Midbrain (tissue), 1 donor: ENCODE measurements at regions not wholly inside any gene's neighbourhood (a gene's known extent, or its start where the extent isn't known, plus 50 kb on each side); places are given as distances from the start of the nearest gene placed in this dataset.

Experiments used
- DNase-seq: peaks from one replicate; lab custom pipeline; 2025; lab: John Stamatoyannopoulos, UW

DNA sequence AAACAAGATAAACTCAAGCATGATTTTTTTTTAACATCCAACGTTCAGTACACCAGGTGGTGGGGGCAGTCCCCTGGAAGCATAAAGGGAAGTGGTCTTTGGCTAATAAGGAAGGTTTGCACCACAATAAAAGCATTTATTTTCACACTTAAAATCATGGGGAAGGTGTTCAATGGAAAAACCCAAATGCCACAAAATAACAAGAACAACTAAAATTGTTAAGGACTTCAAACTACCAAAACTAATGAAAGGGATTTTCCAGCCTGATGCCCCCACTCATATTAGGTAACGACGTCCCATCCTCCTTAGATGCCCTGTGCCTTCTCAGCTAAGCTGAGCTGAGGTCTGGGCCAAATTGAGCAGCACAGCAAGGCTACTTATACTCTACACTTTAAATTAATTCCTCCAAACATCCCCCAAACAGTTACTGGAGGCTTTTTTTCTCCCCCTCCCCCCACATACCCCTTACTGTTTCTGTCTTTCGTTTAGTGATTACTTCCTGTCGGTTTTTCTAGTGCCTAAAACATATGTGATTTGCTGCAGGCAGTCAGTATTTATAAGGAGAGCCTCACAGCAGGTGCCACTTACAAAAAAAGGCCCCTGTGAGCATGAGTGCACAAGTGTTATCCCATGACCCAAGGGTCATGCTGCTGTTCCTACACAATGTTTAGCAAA lies 259.7 kb upstream of the ZNF608 start:
- no peak for DNase-seq

DNA sequence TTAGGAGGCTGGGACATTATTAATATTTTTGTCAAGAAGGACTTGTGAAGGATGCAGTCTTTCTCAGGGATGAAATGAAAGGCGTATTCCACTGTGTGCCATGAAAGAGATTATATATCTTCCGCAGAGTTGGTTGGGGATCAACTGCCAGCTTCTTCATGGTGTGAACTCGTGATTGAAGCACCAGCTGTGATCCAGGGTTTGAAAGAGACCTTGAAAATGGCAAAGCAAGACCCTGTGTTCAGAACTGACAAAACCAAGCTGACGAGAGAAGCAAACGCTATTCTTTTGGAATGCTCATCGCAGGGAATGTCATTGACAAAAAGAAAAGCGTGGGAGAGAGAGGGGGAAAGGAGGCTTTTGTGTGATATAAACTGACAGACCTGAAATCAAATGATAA lies 263.9 kb upstream of the ZNF608 start:
- DNase-seq: no peak

DNA sequence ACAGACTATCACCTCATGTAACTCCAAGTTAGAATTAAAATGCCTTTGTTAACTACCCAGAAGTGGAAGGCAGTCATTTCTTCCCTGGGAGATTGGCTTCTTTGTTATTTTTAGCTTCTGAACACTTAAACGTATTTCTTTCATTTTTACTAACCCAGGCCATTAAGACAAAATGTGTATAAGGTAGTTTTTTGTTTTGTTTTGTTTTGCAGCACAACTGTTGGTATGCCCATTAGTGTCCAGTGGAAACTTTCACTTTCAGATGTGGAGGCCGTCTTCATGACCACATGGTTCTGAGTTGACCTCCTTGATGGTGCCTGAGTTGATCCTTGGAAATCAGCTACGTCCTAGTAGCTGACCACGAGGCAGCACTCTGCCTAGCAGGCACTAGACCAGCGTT lies 264.6 kb upstream of the ZNF608 start:
- DNase-seq: no peak

DNA sequence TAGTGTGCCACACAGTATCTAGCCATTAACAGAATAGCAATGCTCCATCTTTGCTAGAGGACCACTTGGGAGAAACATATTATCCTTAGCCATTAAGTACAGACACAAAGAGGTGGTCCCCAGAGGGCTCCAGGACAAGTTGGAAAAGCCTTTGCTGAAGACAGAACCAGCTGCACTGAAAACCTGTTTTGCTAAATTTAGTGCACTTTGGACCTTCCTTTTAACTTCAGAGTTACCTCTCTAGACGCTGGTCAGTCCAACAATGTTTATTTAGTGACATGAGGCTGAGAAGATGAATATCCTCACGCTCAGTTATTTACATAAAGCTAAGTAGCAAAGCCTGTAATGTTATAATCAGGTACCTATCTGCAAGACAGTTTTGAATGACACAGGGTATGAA lies 265.0 kb upstream of the ZNF608 start:
- DNase-seq: no peak

DNA sequence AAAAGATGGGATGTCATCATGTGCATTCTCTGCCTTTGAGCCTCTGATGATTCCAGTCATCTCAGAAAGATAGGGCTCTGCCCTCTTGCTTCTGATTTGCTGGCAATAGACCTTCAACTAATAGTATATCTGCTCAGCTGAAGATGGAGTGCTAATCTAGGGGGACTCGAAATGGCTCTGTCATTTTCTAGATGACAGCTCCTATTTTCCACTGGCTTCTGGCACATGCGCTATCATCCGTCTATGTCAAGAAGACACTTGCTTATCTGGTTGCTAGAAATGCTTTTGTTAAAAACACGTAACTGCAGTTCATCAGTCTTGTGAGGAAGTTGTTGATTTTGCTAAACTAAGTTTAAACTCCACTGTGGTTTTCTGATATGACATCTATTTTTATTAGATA lies 265.5 kb upstream of the ZNF608 start:
- DNase-seq: no peak

DNA sequence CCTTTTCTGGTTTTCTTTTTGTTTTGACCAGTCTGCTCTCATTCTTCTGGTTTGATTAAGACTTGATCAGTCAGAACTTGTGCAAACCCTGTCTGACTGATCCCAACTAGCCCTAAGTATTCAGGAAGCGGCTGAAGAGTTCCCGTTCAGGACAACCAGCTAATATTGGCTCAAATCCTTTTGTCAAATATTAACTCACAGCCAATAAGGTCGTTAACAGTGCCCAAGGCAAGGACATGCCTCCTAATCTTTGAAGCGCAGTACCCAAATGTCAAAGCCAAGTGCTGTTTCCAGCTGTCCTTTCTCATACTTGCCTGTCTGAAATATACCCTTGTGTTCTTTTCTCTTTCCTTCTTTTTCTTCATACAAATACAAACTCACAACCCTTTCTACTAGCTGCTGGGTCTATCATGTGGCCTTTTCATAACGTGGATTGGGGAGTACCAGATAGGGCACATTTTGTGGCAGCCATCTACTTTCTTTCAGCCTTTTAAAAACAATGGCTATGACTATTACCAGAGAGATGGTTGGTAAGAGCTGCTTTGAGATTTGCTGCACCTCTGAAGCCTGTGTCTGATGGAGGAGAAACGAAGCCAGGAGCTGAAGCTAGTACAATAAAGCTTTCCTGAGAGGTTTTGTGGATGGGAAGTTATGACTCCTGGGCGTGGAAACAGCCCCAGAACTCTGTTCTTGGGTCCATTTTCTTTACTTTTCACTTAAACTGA lies 266.4 kb upstream of the ZNF608 start:
- no peak for DNase-seq

DNA sequence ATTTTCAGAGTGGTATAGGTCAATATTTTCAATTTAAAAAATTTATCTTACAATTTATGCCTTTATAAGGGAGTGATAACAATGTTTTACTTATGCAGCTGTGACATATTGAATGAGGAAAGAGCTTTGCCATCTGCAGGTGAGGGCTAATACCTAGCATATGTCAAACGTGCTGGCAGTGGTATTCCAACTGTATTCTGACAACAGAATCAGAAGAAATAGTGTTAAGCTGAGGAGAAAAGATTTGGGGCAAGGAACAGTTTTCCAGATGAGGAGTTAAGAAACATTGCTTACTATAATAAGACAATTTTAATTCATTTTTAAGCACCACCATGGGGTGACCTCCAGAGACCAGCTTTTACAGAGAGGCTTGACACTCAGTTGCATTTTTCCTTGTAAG lies 267.8 kb upstream of the ZNF608 start:
- no peak for DNase-seq

DNA sequence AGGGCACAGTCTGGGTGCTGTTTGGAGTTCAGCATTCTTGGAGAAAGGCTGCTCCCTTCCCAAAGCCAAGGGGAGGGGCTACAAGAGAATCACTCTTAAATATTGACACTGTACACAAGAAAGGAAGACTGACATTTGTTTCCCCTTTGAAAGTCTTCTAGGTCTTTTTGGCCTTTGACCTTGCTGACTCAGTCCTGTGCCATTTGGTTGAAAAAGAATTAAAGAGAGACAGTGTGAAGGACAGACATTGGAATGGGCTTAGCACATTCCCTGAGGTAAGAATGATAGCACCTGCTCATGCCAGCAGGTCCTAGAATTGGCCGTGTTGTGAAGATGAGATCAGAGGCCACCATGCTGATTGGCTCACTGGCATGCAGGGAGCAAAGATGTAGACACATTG lies 271.4 kb upstream of the ZNF608 start:
- no peak for DNase-seq

DNA sequence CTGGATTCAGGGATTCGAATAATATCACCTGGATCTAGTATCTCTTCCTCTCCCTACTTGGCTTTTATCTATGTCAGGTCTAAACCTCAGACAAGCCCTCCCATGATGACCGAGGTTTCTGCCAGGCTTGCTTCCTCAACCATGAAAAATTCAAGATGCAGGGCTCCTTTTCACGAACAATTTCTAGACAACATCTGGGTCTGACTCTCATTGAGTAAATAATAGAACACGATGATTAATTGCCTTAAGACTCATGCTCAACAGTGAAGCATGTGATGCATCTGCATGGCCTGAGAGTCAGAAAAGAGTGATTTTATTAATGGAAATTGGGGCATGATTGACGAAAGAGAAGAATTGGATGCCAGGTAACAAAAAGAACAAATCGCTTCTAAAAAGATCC lies 277.2 kb upstream of the ZNF608 start:
- no peak for DNase-seq

DNA sequence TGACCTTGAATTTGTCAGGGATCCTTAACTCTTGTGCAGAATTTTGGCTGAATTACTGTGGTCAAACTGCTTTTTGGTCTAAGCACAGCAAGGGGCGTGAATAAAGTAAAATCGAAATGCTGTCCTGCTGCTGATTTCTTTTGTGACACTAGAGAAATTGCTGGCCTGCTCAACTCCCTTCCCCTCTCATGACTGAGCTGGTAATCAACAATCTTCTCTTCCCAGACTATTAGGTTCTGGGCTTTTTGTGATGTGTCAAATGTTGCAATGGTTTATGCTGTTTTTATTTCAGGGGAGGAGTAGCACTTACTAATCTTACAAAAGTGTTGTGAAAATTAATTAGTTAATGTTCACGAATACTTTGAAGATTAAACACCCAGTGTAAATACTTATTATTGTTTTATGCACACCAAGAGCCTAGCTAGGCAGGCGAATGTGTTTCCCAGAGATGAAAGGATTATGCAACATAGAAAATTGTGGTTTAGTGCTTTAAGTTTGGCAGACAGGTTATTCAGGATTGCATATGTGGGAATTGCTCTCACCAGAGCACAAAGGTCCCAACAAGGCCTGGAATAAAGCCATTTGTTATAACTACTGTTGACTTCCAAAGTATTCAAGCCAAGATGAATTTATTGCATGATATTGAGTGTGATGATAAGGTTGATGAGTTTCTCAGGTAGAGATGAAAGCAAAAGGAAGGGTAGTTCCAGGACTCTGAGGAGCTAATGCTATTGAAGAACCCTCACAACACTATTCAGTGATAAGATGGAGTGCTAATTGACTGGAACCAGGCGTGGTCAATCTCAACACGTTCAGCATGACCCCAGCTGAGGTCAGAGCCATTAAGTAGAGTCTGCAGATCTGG lies 280.7 kb upstream of the ZNF608 start:
- DNase-seq: no peak

DNA sequence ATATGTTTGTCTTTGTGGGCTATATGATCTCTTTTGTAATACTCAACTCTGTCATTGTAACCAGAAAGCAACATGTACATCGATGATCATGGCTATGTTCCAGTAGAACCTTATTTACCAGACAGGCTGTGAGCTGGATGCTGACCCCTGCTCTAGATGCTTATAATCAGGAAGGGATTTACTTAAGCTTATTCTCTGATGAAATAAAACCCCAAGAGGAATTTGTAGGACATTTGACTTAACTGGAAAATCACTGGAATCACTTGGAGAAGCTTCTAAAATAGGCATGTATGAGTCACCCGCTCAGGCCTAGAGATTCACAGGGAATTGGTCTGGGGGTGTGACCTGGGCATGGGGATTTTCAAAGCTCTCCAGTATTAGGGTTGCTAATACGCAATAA lies 285.8 kb upstream of the ZNF608 start:
- DNase-seq: no peak

DNA sequence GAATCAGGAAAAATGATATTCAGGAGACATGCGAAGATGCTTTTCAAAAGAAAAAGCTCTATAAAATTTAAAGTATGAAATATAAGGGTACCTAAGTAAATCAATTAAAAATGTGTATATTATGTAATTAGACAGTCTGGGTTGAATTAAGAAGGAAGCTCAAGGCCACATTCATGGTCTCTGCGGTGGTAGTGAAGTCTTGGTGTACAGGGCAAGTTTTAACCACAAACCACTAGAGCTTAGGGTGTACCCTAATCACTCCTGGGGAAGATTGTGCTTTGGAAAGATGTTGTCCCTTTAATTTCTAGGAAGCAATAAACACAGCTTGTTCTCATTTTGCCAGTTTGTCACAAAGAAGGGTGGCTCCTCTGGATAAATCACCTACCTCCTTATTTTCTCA lies 287.2 kb upstream of the ZNF608 start:
- no peak for DNase-seq

DNA sequence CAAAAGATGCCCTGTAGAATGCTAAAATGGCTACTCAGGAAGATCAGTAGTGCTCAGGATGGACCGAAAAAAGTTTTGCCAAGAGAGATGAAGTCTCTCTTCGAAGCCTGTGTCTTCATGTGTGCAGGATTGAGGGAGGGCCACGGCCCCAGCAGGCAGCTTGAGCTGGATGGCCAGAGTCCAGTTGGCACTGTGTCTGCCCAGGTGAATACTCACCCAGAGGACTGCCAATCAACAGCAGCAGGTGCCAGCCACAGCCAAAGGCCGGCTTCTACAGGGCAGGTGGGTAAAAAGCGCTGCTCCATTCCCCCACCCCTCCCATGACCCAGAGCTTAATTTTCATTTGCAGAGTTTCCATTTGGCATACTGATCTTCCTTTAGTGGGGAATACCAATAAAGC lies 287.9 kb upstream of the ZNF608 start:
- DNase-seq: no peak

DNA sequence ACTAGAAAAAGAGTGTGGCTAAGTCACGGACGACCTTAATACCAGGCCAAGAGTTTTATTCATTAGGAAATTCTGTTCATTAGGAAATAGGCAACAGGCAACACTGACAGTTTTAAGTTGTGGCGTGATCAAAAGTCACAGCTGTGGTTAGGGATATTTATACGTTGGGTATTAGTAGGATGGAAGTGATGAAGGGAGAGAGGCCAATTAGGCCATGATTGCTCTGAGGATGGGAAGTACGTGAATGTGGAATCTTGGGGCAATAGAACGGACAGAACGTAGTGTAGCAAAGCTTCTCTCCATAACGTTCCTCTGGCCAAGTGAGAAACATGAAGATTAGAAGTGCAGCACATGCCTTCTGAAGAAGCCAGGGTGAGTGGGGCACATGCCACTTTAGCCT lies 290.1 kb upstream of the ZNF608 start:
- no peak for DNase-seq

DNA sequence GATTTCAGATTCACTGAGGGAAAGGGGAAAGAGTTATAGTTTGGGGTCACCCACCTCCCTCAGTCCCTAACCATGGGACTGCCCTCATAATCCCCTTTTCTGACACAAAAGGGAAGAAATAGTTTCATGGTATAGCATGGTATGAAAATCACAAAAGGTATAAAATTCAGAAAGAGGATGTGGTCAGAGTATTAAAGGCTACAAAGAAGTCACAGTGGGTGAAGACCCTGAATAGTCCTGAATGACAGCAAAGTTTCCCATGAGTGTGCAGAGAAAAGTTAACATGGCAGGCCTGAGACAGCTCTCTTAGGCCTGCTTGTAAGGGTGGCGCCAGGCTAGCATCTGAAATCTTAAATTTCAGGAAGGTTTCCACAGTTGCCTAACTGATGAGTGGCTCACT lies 290.6 kb upstream of the ZNF608 start:
- DNase-seq: no peak

DNA sequence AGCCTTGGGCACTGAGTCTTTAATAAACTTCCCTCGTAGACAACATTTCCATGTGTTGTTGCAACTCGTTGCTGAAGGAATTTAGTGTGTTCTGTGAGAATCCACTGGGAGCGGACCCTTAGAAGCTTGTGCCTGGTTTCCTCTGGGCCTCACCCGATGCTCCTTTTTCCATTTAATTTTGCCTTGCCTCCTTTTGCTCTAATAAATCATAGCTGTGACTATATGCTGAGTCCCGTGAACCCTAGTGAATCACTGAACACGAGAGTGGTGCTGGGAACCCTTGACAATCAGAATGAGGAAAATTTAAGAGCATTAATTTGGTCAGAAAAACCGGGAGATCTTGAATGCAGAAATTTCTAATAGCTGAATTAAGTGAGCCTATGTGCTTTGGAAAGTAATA lies 291.1 kb upstream of the ZNF608 start:
- DNase-seq: no peak

DNA sequence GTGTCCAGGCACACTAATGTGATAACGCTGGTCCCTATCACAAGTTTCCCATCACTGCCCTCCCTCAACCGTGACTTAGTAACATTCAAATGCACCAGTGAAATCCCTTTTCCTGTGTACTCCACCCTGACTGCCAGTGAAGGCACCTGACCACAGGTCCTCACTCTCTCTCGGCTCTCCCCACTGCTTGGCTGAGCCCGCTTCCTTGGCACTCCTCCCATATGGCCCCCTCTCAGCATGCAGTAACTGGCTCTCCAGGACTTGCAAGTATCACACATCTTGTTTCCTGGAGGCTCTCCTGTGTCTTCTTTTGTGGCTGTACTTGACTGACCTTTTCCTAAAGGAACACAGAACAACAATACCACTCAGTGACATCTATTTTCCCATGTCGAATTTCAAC lies 292.0 kb upstream of the ZNF608 start:
- DNase-seq: no peak

DNA sequence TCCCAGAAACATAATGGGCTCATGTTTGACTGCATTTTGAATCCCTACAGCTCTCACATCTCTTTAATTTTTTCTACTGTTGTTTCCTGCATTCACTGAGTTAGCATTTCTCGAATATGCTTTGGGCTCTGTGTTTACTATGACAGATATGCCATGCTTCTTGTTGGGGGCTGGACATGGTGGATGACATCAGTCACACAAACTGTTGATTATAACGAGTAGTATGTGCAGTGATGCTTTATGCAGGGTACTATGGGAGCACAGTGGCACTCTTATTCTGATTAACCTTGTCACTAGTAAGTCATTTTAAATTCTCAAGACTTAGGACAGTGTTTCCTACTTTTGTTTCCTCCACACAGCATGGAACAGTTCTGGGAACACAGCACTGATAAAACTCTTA lies 295.4 kb upstream of the ZNF608 start:
- no peak for DNase-seq

DNA sequence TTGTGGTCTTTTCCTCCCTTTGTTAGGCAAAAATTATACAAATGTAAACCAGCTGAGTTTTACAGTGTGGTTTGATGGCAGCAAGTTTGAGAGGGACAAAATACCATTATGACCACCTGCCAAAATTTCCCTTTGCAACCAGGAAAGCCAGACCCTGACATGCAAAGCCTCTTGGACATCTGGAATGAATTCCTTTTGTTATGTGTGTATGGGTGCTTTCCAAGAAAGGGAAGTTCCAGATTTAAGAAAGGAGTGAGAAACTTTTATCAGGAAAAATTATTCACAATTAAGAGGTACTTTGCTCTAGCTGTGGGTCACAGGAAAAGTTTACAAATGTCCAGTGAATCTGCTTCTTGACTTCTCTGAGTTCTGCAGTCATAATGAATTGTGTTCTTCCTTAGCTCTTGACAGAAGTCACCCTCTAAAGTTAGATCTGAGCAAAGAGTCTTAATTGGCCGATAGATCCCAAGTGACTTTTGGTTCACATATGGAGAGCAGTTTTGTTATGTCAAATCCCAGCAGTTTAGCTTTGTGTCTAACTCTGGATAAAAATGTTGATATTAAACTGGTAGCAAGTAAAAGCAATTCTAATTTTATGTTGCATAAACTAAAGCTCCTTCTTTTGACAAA lies 295.9 kb upstream of the ZNF608 start:
- DNase-seq: no peak

DNA sequence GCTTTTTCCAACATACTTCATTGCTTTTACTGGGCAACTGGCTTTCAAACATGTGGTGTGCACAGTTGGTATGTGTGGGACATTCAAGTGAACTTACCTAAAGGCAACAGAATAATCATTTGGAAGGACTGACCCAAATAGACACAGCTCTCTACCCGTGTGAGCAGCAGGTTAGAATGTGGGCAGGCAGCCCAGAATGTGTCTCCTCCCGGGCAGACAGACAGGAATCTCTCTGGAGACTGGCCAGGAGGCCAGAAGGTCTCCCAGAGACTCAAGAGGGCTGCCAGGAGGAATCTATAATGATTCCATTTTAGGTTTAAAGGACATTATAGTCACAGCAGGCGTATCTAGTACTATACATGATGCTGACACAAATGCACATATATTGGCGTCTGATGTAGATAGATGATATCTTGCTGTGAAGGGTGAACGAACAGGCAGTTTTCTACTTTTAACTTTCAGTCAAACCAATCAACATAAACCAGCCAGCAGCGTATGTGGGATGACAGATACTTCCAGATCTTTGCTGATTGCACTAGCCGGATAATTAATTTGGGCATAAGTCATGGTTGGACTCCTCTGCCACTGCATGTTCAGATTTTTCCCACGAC lies 297.4 kb upstream of the ZNF608 start:
- DNase-seq: no peak

DNA sequence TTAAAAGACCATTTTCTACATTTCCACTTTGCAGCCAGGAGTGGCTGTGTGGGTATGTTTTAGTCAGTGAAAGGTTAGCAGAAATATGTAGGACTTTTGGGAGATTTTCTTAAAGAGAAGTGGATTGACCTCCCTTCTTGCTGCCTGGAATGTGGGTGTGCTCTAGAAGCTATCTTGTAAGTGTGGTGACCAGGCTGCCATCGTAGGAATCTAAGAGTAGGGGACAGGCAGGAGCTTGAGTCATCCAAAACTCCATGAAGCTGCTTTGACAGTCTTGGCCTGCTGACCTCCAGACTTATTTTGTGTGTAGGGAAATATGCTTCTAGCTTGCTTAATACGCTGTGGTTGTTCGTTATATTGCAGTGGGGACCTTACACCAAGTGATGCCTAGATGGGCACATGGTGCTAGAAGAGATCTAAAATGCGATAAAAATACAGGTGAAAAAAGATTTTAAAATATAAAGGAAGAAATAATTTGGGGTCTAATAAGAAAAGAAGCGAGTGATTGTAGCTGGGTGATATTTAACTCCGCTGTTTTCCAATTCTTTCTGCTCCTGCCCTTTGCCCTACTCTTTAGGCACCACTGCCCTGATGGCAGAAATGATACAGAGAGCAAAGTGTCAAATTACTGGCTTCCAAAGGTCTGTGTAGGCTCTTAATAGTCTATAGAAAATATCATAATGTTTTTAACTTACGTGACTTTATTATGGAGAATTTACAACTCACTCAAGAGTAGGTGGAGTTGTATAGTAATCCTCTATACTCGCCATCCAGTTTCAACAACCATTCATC lies 298.2 kb upstream of the ZNF608 start:
- no peak for DNase-seq
